Peyer's patch (tissue), 4 donors: ENCODE measurements at regions not wholly inside any gene's neighbourhood (a gene's known extent, or its start where the extent isn't known, plus 50 kb on each side); places are given as distances from the start of the nearest gene placed in this dataset.

Experiments
- CTCF ChIP-seq, 6 experiments: fragments of 450-650 bp in 4 of 6; fragments of 200-600 bp in 2 of 6; sonication (generic) in 1 of 6; IDR thresholded peaks; one replicate each; pipeline ENCODE4 v1.5.1; 2017 to 2019; ENCODE audit warnings: antibody characterized with exemption in 6 of 6, mild to moderate bottlenecking in 3 of 6, moderate library complexity in 1 of 6
- POLR2A ChIP-seq, 2 donors: fragments of 450-650 bp; IDR thresholded peaks; one replicate each; pipeline ENCODE4 v1.5.1; 2017; ENCODE audit warnings: antibody characterized with exemption in 2 of 2, mild to moderate bottlenecking in 2 of 2, moderate library complexity in 2 of 2

GRCh38 chr5:3157214-3157613 lies 405.7 kb upstream of the IRX2 start:
- no peak for TF ChIP-seq CTCF (IDR thresholded peaks at IDR 0.05)
- TF ChIP-seq POLR2A (IDR thresholded peaks at IDR 0.05), result no peak
